Right ventricle myocardium inferior (tissue), 1 donor: ENCODE measurements at regions not wholly inside any gene's neighbourhood (a gene's known extent, or its start where the extent isn't known, plus 50 kb on each side); places are given as distances from the start of the nearest gene placed in this dataset.
"Not testable (repeated sequence)": the region's sequence is repeated elsewhere in the genome, so short reads cannot be mapped to it uniquely, and the experiment has no call there.

Source experiments
- ATAC-seq: fragments of 200-7000 bp; cut with Tn5 transposase; one replicate; pipeline ENCODE4 v1.9.1; 2020; ENCODE audit warnings: mild to moderate bottlenecking, moderate library complexity
- DNase-seq: peaks from one replicate; pipeline ENCODE4 v3.0.0; 2021; ENCODE audit errors: missing footprints
- intact Hi-C: fragments of 100-400 bp; cut with DNase I; formaldehyde crosslinking; loops from one replicate; pipeline ENCODE4 v1.11.0; 2022
- donor health status: DM: no; HTN: yes; CAD: no; lungs with severe emphysema.

DNA sequence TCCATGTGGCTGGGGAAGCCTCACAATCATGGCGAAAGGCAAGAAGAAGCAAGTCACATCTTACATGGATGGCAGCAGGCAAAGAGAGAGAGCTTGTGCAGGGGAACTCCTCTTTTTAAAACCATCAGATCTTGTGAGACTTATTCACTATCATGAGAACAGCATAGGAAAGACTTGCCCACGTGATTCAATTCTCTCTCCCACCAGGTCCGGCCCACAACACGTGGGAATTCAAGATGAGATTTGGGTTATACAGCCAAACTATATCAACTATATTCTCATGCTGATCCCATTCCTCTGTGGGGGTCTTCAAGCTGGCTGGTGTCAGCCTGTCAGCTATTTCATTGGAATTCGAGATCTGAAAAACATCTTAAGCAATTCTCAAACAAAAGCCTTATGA is 56.7 kb upstream of the RBM24 start:
- DNase-seq, ATAC-seq, intact Hi-C loops: not testable (repeated sequence)

DNA sequence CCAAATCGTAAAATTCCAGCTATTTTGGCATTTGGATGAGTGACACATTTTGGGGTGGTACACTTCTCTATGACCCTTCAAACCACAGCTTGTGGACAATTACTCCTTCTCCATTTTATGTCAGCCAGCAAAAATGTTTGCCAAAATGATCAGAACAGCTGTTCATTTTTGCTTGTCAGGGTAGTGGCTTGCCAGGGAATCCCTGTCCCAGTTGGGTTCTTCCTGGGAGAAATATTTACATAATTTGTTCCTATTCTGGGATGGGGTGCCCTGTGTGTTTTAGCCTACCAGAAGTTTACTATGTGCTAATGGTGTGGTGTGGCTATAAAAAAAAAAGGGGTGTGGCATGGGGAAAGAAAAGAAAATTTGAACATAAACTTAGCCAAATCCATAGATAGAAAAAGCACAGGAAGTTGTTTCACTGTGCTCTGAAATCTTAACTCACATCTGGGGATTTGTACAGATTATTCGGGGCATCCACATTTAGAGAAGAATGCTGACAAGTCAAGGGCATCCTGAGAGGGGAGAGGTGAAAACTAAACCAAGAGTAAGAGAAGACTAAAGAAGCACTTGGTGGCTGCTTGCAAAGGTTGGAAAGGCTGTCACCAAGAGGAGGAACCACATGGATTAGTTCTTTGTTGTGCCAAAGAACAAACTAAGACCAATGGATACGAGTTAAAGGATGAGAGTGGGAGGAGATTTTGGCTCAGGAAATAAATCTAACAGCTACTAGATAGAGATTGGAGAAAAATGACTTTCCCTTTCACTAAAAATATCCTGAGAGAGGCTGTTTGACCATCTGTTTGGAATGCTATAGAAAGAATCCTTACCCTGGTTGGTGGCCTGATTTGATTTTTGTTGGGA is 55.2 kb upstream of the RBM24 start:
- DNase-seq (no peak), ATAC-seq (no peak)
- intact Hi-C loops = no loop called here

DNA sequence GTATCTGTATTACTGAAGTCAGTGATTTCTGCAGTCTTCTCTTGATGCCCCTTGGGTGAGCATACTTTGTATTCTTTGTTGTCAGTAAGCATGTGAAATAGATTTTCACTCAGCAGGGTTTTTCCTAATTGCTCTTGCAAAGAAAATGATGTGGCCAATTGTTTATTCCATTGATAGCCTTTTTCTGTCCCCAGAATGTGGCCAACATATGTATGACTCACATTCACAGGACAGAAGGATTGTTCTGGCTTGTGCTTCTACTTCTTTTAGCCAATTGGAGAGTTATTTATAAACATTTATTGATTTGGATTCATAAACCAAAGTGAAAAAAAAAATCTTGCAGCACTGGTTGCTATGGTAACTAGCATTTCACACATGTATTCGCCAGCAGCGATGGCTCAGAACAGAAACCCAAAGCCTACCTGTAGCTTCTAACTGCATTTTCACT is 54.4 kb upstream of the RBM24 start:
- intact Hi-C loops = no loop called here
- DNase-seq = no peak
- ATAC-seq = no peak

GRCh38 chr6:17227403-17227802 is 53.8 kb upstream of the RBM24 start:
- ATAC-seq (no peak), DNase-seq (no peak)
- intact Hi-C loops = no loop called here
